NB4 (cell line): ENCODE measurements at regions not wholly inside any gene's neighbourhood (a gene's known extent, or its start where the extent isn't known, plus 50 kb on each side); places are given as distances from the start of the nearest gene placed in this dataset.

Source experiments
- CTCF ChIP-seq: IDR thresholded peaks from one replicate; pipeline ENCODE4 v1.5.1; 2012; ENCODE audit warnings: low read depth, low read length
- POLR2A ChIP-seq: IDR thresholded peaks from 2 replicates; pipeline ENCODE4 v1.6.1; 2011; ENCODE audit warnings: mild to moderate bottlenecking; ENCODE audit not compliant: insufficient read length; ENCODE audit errors: extremely low read depth

- TF ChIP-seq POLR2A (no peak), CTCF (no peak)
These were observed 427.5 kb downstream of the ADRA2A start for GRCh38 chr10:111504376-111504775.
